ENCODE measurements at regions not wholly inside any gene's neighbourhood (a gene's known extent, or its start where the extent isn't known, plus 50 kb on each side); places are given as distances from the start of the nearest gene placed in this dataset.

- TF ChIP-seq CTCF (IDR thresholded peaks at IDR 0.05) (no peak), POLR2AphosphoS5 (IDR thresholded peaks at IDR 0.05) (no peak), POLR2A (IDR thresholded peaks at IDR 0.05) (no peak)
Observed at GRCh38 chr18:1796636-1797035, 774.7 kb downstream of the METTL4 start.

Data from sigmoid colon (tissue), 4 donors.